ENCODE measurements at regions not wholly inside any gene's neighbourhood (a gene's known extent, or its start where the extent isn't known, plus 50 kb on each side); places are given as distances from the start of the nearest gene placed in this dataset.

DNA sequence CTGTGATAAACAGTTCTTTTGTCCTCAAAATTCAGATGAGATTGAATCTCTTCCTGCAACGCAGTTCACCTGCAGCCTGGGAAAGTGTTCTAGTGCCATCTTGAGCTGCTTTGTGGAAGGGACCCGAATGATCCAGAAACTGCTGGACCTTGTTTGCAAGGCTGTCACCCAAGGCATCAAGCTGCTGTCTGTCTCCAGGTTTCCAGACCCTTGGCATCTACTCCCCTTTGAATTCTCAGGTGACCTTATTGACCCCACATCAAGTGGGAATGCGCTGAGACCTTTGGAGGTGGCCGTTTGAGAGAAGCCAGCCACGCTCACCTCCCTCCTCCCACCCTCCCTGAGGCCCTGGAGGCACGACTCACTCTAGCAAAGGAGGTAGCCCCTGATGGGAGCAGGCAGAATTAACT, 112.5 kb downstream of the EDN3 start:
- ChIA-PET POLR2A (ENCODE audit: unreplicated experiment) (no interaction called here), CTCF (interaction anchor here (0.6 kb wide), 1 partner anchor 315 kb away, joined by 3 read pairs; no protein-coding TSS in a partner anchor)
- no peak for TF ChIP-seq POLR2A (IDR thresholded peaks at IDR 0.05; ENCODE audit: low read depth, low read length)
- no peak for TF ChIP-seq NFE2L2 (IDR thresholded peaks at IDR 0.05; ENCODE audit: low read depth, low read length)
- no peak for TF ChIP-seq RCOR1 (IDR thresholded peaks at IDR 0.05; ENCODE audit: insufficient replicate concordance, low read length)
- TF ChIP-seq SMC3 (IDR thresholded peaks at IDR 0.05; ENCODE audit: low read depth, low read length), result no peak
- TF ChIP-seq, protein P1, sequence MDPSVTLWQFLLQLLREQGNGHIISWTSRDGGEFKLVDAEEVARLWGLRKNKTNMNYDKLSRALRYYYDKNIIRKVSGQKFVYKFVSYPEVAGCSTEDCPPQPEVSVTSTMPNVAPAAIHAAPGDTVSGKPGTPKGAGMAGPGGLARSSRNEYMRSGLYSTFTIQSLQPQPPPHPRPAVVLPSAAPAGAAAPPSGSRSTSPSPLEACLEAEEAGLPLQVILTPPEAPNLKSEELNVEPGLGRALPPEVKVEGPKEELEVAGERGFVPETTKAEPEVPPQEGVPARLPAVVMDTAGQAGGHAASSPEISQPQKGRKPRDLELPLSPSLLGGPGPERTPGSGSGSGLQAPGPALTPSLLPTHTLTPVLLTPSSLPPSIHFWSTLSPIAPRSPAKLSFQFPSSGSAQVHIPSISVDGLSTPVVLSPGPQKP (IDR thresholded peaks at IDR 0.05; ENCODE audit: borderline replicate concordance, low read depth, low read length), result no peak
- no peak for TF ChIP-seq BHLHE40 (IDR thresholded peaks at IDR 0.05; ENCODE audit: low read depth, low read length)
- TF ChIP-seq CHD1 (IDR thresholded peaks at IDR 0.05; ENCODE audit: low read depth, low read length), result no peak
- TF ChIP-seq MAZ (IDR thresholded peaks at IDR 0.05; ENCODE audit: borderline replicate concordance, low read depth, low read length), result no peak
- no peak for TF ChIP-seq MAFK (IDR thresholded peaks at IDR 0.05; ENCODE audit: low read depth, low read length)
- TF ChIP-seq, protein P2, sequence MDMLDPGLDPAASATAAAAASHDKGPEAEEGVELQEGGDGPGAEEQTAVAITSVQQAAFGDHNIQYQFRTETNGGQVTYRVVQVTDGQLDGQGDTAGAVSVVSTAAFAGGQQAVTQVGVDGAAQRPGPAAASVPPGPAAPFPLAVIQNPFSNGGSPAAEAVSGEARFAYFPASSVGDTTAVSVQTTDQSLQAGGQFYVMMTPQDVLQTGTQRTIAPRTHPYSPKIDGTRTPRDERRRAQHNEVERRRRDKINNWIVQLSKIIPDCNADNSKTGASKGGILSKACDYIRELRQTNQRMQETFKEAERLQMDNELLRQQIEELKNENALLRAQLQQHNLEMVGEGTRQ (IDR thresholded peaks at IDR 0.05; ENCODE audit: low read depth, low read length), result no peak
- no peak for TF ChIP-seq FOS (IDR thresholded peaks at IDR 0.05; ENCODE audit: low read depth, low read length)
- TF ChIP-seq, protein P3, sequence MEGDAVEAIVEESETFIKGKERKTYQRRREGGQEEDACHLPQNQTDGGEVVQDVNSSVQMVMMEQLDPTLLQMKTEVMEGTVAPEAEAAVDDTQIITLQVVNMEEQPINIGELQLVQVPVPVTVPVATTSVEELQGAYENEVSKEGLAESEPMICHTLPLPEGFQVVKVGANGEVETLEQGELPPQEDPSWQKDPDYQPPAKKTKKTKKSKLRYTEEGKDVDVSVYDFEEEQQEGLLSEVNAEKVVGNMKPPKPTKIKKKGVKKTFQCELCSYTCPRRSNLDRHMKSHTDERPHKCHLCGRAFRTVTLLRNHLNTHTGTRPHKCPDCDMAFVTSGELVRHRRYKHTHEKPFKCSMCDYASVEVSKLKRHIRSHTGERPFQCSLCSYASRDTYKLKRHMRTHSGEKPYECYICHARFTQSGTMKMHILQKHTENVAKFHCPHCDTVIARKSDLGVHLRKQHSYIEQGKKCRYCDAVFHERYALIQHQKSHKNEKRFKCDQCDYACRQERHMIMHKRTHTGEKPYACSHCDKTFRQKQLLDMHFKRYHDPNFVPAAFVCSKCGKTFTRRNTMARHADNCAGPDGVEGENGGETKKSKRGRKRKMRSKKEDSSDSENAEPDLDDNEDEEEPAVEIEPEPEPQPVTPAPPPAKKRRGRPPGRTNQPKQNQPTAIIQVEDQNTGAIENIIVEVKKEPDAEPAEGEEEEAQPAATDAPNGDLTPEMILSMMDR (conservative IDR thresholded peaks at IDR 0.05; ENCODE audit: low read depth, low read length), result no peak
- no peak for TF ChIP-seq RAD21 (IDR thresholded peaks at IDR 0.05; ENCODE audit: low read length)
- Histone ChIP-seq H2BK5ac (ENCODE audit: low read depth, low read length, poor library complexity, severe bottlenecking) (no peak overlapping the region), H3K9me3 (ENCODE audit: control insufficient read depth, insufficient read depth, low read length) (no peaks in the 10 kb centered on the region; the same call in 1 of the 2 replicates), H2BK15ac (ENCODE audit: low read depth, low read length) (no peak overlapping the region), H3K4me2 (ENCODE audit: low read depth, low read length) (no peak overlapping the region), H3K56ac (ENCODE audit: extremely low read depth, insufficient read depth, low read length) (no peak overlapping the region), H3K18ac (ENCODE audit: low read depth, low read length) (no peak overlapping the region), H2BK120ac (ENCODE audit: low read depth, low read length) (no peak overlapping the region), H2BK20ac (ENCODE audit: low read depth, low read length) (no peak overlapping the region), H4K5ac (ENCODE audit: low read depth, low read length) (no peak overlapping the region), H3K4me3 (ENCODE audit: insufficient read depth, low read depth, low read length) (no peak overlapping the region), H3K9me1 (ENCODE audit: insufficient read depth, low read length) (no peaks in the 10 kb centered on the region), H4K91ac (ENCODE audit: insufficient read depth, low read depth, low read length) (no peak overlapping the region), H3K23ac (ENCODE audit: low read depth, low read length) (no peak overlapping the region), H3K27ac (ENCODE audit: insufficient read depth, low read length) (no peak overlapping the region), H4K8ac (ENCODE audit: low read depth in 2 of 2, low read length in 2 of 2) (no peak overlapping the region), H3K79me1 (ENCODE audit: low read depth in 1 of 2, low read length in 2 of 2) (no peaks in the 10 kb centered on the region), H3K36me3 (ENCODE audit: control insufficient read depth, insufficient read depth, low read length) (no peaks in the 10 kb centered on the region), H4K20me1 (ENCODE audit: insufficient read depth, low read length) (no peaks in the 10 kb centered on the region), H3K4me1 (ENCODE audit: control insufficient read depth, insufficient read depth, low read length) (no peaks in the 10 kb centered on the region), H3K27me3 (ENCODE audit: control insufficient read depth, insufficient read depth, low read length) (no peaks in the 10 kb centered on the region), H2AK5ac (ENCODE audit: low read depth, low read length) (no peak overlapping the region), H2AK9ac (replicated peaks; ENCODE audit: low read depth, low read length, poor library complexity) (no peak overlapping the region), H3K14ac (replicated peaks; ENCODE audit: low read depth, low read length) (no peak overlapping the region), H3K9ac (ENCODE audit: low read depth, low read length) (no peak overlapping the region), H3K4ac (ENCODE audit: low read depth, low read length) (no peak overlapping the region), H2AFZ (replicated peaks; ENCODE audit: low read length, poor library complexity) (no peak overlapping the region)
- in situ Hi-C loops (cut with MboI; ENCODE audit: low sequenced_read_pairs) (no loop called here), intact Hi-C loops (cut with micrococcal nuclease) (no loop called here), dilution Hi-C loops (cut with HindIII; ENCODE audit: low sequenced_read_pairs, unreplicated experiment) (no loop called here)
- ATAC-seq (ENCODE audit: low read depth) (no peak), DNase-seq (no peak)
- 17% methylated on average over 1 of the region's 6 CpGs; no CpG with 5 or more reads in 1 of the 2 experiments for WGBS, 2 experiments (ENCODE audit: extremely low coverage in 2 of 2, insufficient read length in 1 of 2)
- BruUV-seq (replicated peaks), result no TSS peak
